NCI-H187 (cell line): ENCODE measurements at regions not wholly inside any gene's neighbourhood (a gene's known extent, or its start where the extent isn't known, plus 50 kb on each side); places are given as distances from the start of the nearest gene placed in this dataset.
"Not testable (repeated sequence)": the region's sequence is repeated elsewhere in the genome, so short reads cannot be mapped to it uniquely, and the experiment has no call there.

ENCODE experiments used
- DNase-seq, 2 experiments: peaks; one replicate each; lab custom pipeline; 2025; lab: John Stamatoyannopoulos, UW

GRCh38 chr1:212155219-212155618, 119.7 kb downstream of the DTL start:
- no peak for DNase-seq

GRCh38 chr1:212157252-212157651, 121.7 kb downstream of the DTL start:
- DNase-seq = no peak

- no peak for DNase-seq
These were observed 123.6 kb downstream of the DTL start for GRCh38 chr1:212158912-212159796.

- no peak for DNase-seq
These were observed 123.9 kb upstream of the PPP2R5A start for GRCh38 chr1:212161231-212161781.

- DNase-seq = no peak
These were observed 122.6 kb upstream of the PPP2R5A start for GRCh38 chr1:212162635-212163034.

GRCh38 chr1:212164095-212164872, 120.9 kb upstream of the PPP2R5A start:
- no peak for DNase-seq

- DNase-seq = no peak
These were observed 119.0 kb upstream of the PPP2R5A start for GRCh38 chr1:212166244-212166643.

GRCh38 chr1:212166644-212167043, 118.6 kb upstream of the PPP2R5A start:
- no peak for DNase-seq

- DNase-seq = peak; percentile 2
These were observed 118.1 kb upstream of the PPP2R5A start for GRCh38 chr1:212167098-212167497.

- DNase-seq = no peak
These were observed 111.6 kb upstream of the PPP2R5A start for GRCh38 chr1:212173567-212173966.

- not testable (repeated sequence) for DNase-seq
These were observed 110.9 kb upstream of the PPP2R5A start for GRCh38 chr1:212174295-212174694.

- DNase-seq = no peak
These were observed 107.7 kb upstream of the PPP2R5A start for GRCh38 chr1:212177542-212177941.

- DNase-seq = no peak
These were observed 106.4 kb upstream of the PPP2R5A start for GRCh38 chr1:212178851-212179250.

- DNase-seq = no peak
These were observed 105.7 kb upstream of the PPP2R5A start for GRCh38 chr1:212179394-212180076.

- no peak for DNase-seq
These were observed 104.0 kb upstream of the PPP2R5A start for GRCh38 chr1:212181015-212181882.

GRCh38 chr1:212182171-212182570, 103.0 kb upstream of the PPP2R5A start:
- DNase-seq = no peak

GRCh38 chr1:212182579-212182978, 102.6 kb upstream of the PPP2R5A start:
- no peak for DNase-seq

GRCh38 chr1:212186427-212187207, 98.6 kb upstream of the PPP2R5A start:
- no peak for DNase-seq

- DNase-seq = no peak
These were observed 96.4 kb upstream of the PPP2R5A start for GRCh38 chr1:212188599-212189351.

- no peak for DNase-seq
These were observed 95.9 kb upstream of the PPP2R5A start for GRCh38 chr1:212189352-212189738.
